Hepatocyte (in vitro differentiated cells): ENCODE measurements at regions not wholly inside any gene's neighbourhood (a gene's known extent, or its start where the extent isn't known, plus 50 kb on each side); places are given as distances from the start of the nearest gene placed in this dataset.
A peak's percentile ranks its signal among the peaks of the same experiment; 100 is the strongest.

Experiments
- DNase-seq: peaks from one replicate; pipeline ENCODE4 v3.0.0-alpha.2; 2016; ENCODE audit warnings: low spot score
- H2AFZ ChIP-seq: fragments of 200-600 bp; sonication (generic); 2 replicates; pipeline ENCODE4 v1.6.0; 2016; ENCODE audit warnings: antibody characterized with exemption, mild to moderate bottlenecking
- H3K27ac ChIP-seq: fragments of 200-600 bp; sonication (generic); 2 replicates; pipeline ENCODE4 v1.5.1; 2016; ENCODE audit warnings: mild to moderate bottlenecking
- H3K27me3 ChIP-seq: fragments of 200-600 bp; sonication (generic); 2 replicates; pipeline ENCODE4 v1.6.1; 2016
- H3K36me3 ChIP-seq: fragments of 200-600 bp; sonication (generic); replicated peaks from 2 replicates; pipeline ENCODE4 v1.5.1; 2016; ENCODE audit warnings: low read depth; ENCODE audit not compliant: insufficient read depth
- H3K4me1 ChIP-seq: fragments of 200-600 bp; sonication (generic); 2 replicates; pipeline ENCODE4 v1.5.1; 2016; ENCODE audit warnings: mild to moderate bottlenecking, moderate library complexity; ENCODE audit not compliant: insufficient read depth
- H3K4me2 ChIP-seq: fragments of 200-600 bp; sonication (generic); 2 replicates; pipeline ENCODE4 v1.6.0; 2016
- H3K4me3 ChIP-seq: fragments of 200-600 bp; sonication (generic); 2 replicates; pipeline ENCODE4 v1.5.1; 2016; ENCODE audit warnings: mild to moderate bottlenecking
- H3K79me2 ChIP-seq: fragments of 200-600 bp; sonication (generic); 2 replicates; pipeline ENCODE4 v1.6.0; 2017; ENCODE audit warnings: mild to moderate bottlenecking
- H3K9me2 ChIP-seq: fragments of 200-600 bp; sonication (generic); replicated peaks from 2 replicates; pipeline ENCODE4 v1.6.0; 2017; ENCODE audit warnings: mild to moderate bottlenecking; ENCODE audit not compliant: insufficient read depth
- H3K9me3 ChIP-seq: fragments of 200-600 bp; sonication (generic); 2 replicates; pipeline ENCODE4 v1.5.1; 2016; ENCODE audit warnings: low read depth, mild to moderate bottlenecking
- H4K20me1 ChIP-seq: fragments of 200-600 bp; sonication (generic); 2 replicates; pipeline ENCODE4 v1.6.0; 2016; ENCODE audit warnings: mild to moderate bottlenecking; ENCODE audit not compliant: insufficient read depth, poor library complexity, severe bottlenecking
- EZH2 ChIP-seq: fragments of 200-600 bp; sonication (generic); IDR thresholded peaks from 2 replicates; pipeline ENCODE4 v1.6.1; 2016; ENCODE audit warnings: antibody characterized with exemption, mild to moderate bottlenecking, borderline replicate concordance
- EZH2phosphoT487 ChIP-seq: fragments of 200-600 bp; sonication (generic); IDR thresholded peaks from one replicate; pipeline ENCODE4 v1.6.1; 2018; ENCODE audit warnings: antibody characterized with exemption, mild to moderate bottlenecking, low read depth, moderate library complexity; ENCODE audit not compliant: unreplicated experiment, severe bottlenecking
- WGBS: methylation state at CpG from one replicate; pipeline ENCODE4 v1.1.6; 2016; ENCODE audit warnings: low lambda C conversion rate; ENCODE audit errors: missing lambda C conversion rate; 5-methylcytosine and 5-hydroxymethylcytosine counted together
- TF ChIP-seq, protein P1 (sequence below): fragments of 200-600 bp; sonication (generic); IDR thresholded peaks from 2 replicates; pipeline ENCODE4 v1.5.1; 2016; ENCODE audit warnings: antibody characterized with exemption, mild to moderate bottlenecking; ENCODE audit not compliant: poor library complexity

DNA sequence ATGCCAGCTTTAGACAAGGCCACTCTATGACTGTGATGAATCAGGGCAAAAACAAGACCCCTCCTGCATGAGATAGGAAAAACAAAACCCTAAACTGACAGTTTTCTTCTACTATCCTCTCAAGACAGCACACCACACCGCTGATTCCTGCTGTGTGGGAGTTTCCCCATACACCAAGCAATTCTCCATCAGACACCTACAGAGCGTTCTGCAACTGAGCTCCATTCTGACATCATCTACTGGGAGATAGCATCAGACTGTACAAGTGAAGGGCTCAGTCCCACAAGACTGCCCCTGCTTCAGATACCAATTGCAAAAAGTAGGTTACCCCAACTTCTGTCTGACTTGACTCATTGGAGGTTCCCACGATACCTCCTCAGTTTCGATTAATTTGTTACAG is 130.6 kb downstream of the TSN start:
- TF ChIP-seq EZH2 (no peak), EZH2phosphoT487 (no peak)
- TF ChIP-seq, protein P1, sequence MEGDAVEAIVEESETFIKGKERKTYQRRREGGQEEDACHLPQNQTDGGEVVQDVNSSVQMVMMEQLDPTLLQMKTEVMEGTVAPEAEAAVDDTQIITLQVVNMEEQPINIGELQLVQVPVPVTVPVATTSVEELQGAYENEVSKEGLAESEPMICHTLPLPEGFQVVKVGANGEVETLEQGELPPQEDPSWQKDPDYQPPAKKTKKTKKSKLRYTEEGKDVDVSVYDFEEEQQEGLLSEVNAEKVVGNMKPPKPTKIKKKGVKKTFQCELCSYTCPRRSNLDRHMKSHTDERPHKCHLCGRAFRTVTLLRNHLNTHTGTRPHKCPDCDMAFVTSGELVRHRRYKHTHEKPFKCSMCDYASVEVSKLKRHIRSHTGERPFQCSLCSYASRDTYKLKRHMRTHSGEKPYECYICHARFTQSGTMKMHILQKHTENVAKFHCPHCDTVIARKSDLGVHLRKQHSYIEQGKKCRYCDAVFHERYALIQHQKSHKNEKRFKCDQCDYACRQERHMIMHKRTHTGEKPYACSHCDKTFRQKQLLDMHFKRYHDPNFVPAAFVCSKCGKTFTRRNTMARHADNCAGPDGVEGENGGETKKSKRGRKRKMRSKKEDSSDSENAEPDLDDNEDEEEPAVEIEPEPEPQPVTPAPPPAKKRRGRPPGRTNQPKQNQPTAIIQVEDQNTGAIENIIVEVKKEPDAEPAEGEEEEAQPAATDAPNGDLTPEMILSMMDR: no peak
- no peak overlapping the region for H3K4me2 ChIP-seq
- H4K20me1 ChIP-seq: no peaks in the 10 kb centered on the region
- no peak overlapping the region for H3K27ac ChIP-seq
- H3K36me3 ChIP-seq: no peaks in the 10 kb centered on the region
- H3K4me3 ChIP-seq: no peak overlapping the region
- H3K9me2 ChIP-seq: no peaks in the 10 kb centered on the region
- no peak overlapping the region for H2AFZ ChIP-seq
- H3K9me3 ChIP-seq: no peaks in the 10 kb centered on the region
- WGBS: 87% methylated on average over 4 of the region's 4 CpGs
- no peak for DNase-seq
- no peaks in the 10 kb centered on the region for H3K79me2 ChIP-seq
- no peaks in the 10 kb centered on the region for H3K27me3 ChIP-seq
- H3K4me1 ChIP-seq: no peaks in the 10 kb centered on the region

DNA sequence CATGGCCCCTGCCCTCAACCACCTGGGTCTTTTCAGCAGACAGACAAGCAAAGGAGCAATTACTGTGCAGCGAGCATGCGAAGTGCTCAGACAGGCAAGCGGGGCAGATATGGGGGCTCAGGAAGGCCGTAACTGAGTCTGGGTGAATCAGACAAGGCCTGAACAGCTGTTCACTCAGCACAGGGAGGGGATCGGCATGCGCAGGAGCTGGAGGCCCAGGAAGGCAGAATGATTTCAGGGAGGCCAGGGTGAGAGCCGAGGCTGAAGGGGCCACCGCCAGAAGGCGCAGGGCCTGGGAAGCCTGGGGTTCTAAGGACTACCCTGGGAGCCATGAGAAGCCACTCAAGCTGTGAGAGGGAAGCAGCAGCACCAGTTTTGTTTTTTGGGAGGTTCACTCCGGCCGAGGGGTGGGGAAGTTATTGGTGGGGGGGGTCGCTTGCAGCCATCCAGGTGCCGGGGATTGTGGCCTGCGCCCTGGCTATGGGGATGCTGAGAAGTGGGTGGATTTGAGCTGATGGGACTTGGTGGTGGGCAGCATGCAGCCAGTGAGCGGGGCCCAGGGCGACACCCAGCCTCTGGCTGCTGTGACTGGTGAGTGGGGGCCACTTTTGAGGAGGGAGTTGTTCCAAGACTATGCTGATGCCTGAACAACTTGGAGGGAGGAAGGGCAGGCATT is 132.2 kb downstream of the TSN start:
- Histone ChIP-seq H3K27ac (no peak overlapping the region), H3K79me2 (no peaks in the 10 kb centered on the region), H3K4me2 (no peak overlapping the region), H3K9me2 (no peaks in the 10 kb centered on the region), H4K20me1 (no peaks in the 10 kb centered on the region), H3K9me3 (no peaks in the 10 kb centered on the region), H3K27me3 (no peaks in the 10 kb centered on the region), H3K36me3 (no peaks in the 10 kb centered on the region), H3K4me1 (no peaks in the 10 kb centered on the region), H2AFZ (no peak overlapping the region), H3K4me3 (no peak overlapping the region)
- DNase-seq: no peak
- TF ChIP-seq EZH2phosphoT487: no peak
- TF ChIP-seq, protein P1: no peak
- no peak for TF ChIP-seq EZH2
- 87% methylated on average over 16 of the region's 16 CpGs for WGBS

DNA sequence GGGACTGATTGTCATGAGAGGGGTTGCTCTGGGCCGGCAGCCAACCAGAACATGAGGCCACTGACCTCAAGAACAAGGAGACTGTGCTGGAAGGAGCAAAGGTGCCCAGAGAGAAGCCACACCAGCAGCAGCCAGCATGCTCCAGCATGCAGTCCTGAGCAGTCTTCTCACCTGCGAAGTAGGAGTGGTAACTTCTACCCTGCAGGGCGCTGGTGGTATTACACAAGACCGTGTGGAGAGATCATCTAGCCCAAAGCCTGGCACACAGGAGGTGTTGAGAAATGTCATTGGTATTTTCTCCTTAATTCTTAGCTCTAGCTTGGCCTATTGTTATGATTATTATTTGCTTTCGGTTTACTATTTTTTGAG is 132.7 kb downstream of the TSN start:
- H2AFZ ChIP-seq: no peak overlapping the region
- H4K20me1 ChIP-seq: no peaks in the 10 kb centered on the region
- H3K4me1 ChIP-seq: no peaks in the 10 kb centered on the region
- H3K9me2 ChIP-seq: no peaks in the 10 kb centered on the region
- H3K9me3 ChIP-seq: no peaks in the 10 kb centered on the region
- no peaks in the 10 kb centered on the region for H3K27me3 ChIP-seq
- 60% methylated on average over 5 of the region's 5 CpGs for WGBS
- H3K36me3 ChIP-seq: no peaks in the 10 kb centered on the region
- H3K4me2 ChIP-seq: no peak overlapping the region
- no peak overlapping the region for H3K4me3 ChIP-seq
- no peak overlapping the region for H3K27ac ChIP-seq
- TF ChIP-seq, protein P1: peak; percentile 7
- TF ChIP-seq EZH2phosphoT487: no peak
- DNase-seq: no peak
- no peaks in the 10 kb centered on the region for H3K79me2 ChIP-seq

DNA sequence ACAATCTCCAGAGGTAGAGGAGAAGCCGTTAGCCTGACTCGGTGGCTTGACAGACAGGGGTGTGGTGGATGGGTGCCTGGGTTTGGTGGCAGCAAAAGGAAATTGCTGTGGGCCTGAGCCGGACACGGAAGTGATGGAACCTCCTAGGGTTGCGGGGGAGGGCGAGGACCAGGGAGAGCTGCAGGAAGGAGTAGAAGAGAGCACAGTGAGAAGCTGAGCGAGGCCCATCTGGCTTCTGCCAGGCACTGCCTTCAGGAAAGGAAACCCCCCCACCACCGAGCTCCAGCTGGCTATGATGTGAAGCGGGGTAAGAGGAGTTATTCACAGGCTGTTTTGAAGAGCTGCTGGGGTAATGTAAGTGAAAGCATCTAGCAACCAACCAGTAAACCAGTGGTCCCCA is 134.6 kb downstream of the TSN start:
- H4K20me1 ChIP-seq: no peaks in the 10 kb centered on the region
- H3K27me3 ChIP-seq: no peaks in the 10 kb centered on the region
- no peaks in the 10 kb centered on the region for H3K9me3 ChIP-seq
- no peak overlapping the region for H2AFZ ChIP-seq
- WGBS: 86% methylated on average over 9 of the region's 9 CpGs
- no peaks in the 10 kb centered on the region for H3K79me2 ChIP-seq
- no peak overlapping the region for H3K4me3 ChIP-seq
- no peaks in the 10 kb centered on the region for H3K36me3 ChIP-seq
- no peak overlapping the region for H3K4me2 ChIP-seq
- TF ChIP-seq EZH2phosphoT487: no peak
- TF ChIP-seq EZH2: no peak
- TF ChIP-seq, protein P1: no peak
- H3K4me1 ChIP-seq: no peaks in the 10 kb centered on the region
- H3K27ac ChIP-seq: no peak overlapping the region
- H3K9me2 ChIP-seq: no peaks in the 10 kb centered on the region
- DNase-seq: no peak
